ENCODE measurements at regions not wholly inside any gene's neighbourhood (a gene's known extent, or its start where the extent isn't known, plus 50 kb on each side); places are given as distances from the start of the nearest gene placed in this dataset.

- FAIRE-seq (no peak), DNase-seq (ENCODE audit: low read depth, low spot score) (no peak)
- POLR2A ChIA-PET = no interaction called here
- Histone ChIP-seq H3K4me1 (ENCODE audit: control insufficient read depth, extremely low read depth, insufficient read depth, low read length) (no peaks in the 10 kb centered on the region), H3K36me3 (ENCODE audit: control insufficient read depth in 2 of 2, extremely low read depth in 1 of 2, insufficient read depth in 2 of 2, low read length in 2 of 2) (no peaks in the 10 kb centered on the region), H3K27me3 (ENCODE audit: control insufficient read depth in 2 of 2, insufficient read depth in 2 of 2, low read length in 2 of 2) (no peaks in the 10 kb centered on the region), H2AFZ (ENCODE audit: low read depth, low read length) (no peak overlapping the region), H3K9me3 (replicated peaks; ENCODE audit: control insufficient read depth, insufficient read depth, low read length) (no peaks in the 10 kb centered on the region), H3K27ac (ENCODE audit: insufficient read depth, low read depth, low read length) (no peak overlapping the region), H4K20me1 (replicated peaks; ENCODE audit: control insufficient read depth, extremely low read depth, insufficient read depth, low read length) (no peaks in the 10 kb centered on the region), H3K4me2 (ENCODE audit: insufficient read depth, low read length) (no peak overlapping the region), H3K9me1 (replicated peaks; ENCODE audit: control insufficient read depth, extremely low read depth, insufficient read depth, low read length) (no peaks in the 10 kb centered on the region), H3K79me2 (ENCODE audit: control insufficient read depth, insufficient read depth, low read length) (no peaks in the 10 kb centered on the region), H3K4me3 (replicated peaks in 1 of 3; ENCODE audit: insufficient read depth in 1 of 3, low read depth in 1 of 3, low read length in 3 of 3) (no peak overlapping the region), H3K9ac (replicated peaks; ENCODE audit: extremely low read depth, insufficient read depth, low read length) (no peak overlapping the region)
- intact Hi-C loops (cut with micrococcal nuclease) = no loop called here
- dilution Hi-C loops (cut with MboI; ENCODE audit: extremely low pct_ligation_motif_present, low sequenced_read_pairs) = no loop called here
- no peak for TF ChIP-seq EZH2 (IDR thresholded peaks at IDR 0.05; ENCODE audit: borderline replicate concordance, low read depth, low read length, severe bottlenecking)
- TF ChIP-seq JUN (IDR thresholded peaks at IDR 0.05; ENCODE audit: borderline replicate concordance, insufficient read depth, insufficient read length, low read depth) = no peak
- TF ChIP-seq MAX (IDR thresholded peaks at IDR 0.05; ENCODE audit: insufficient read depth, insufficient read length) = no peak
- TF ChIP-seq GATA2 (IDR thresholded peaks at IDR 0.05; ENCODE audit: insufficient read depth, insufficient read length, low read depth, low read length) = no peak
- no peak for TF ChIP-seq CTCF (IDR thresholded peaks at IDR 0.05; ENCODE audit: extremely low read depth in 1 of 2, insufficient read depth in 1 of 2, low read depth in 1 of 2, low read length in 2 of 2)
- no peak for TF ChIP-seq MYC (IDR thresholded peaks at IDR 0.05; ENCODE audit: low read depth, low read length)
- TF ChIP-seq POLR2A (IDR thresholded peaks at IDR 0.05; ENCODE audit: low read depth, low read length) = no peak
- TF ChIP-seq POLR2AphosphoS5 (IDR thresholded peaks at IDR 0.05; ENCODE audit: insufficient read depth, low read depth, low read length) = no peak
- TF ChIP-seq FOS (IDR thresholded peaks at IDR 0.05; ENCODE audit: borderline replicate concordance, insufficient read depth, low read length) = no peak
- no TSS peak for BruUV-seq (replicated peaks)
- CTCF ChIA-PET = no interaction called here
Measured at GRCh38 chr2:128467321-128467969, 148.8 kb upstream of the HS6ST1 start.
